B cell (primary cell): ENCODE measurements at regions not wholly inside any gene's neighbourhood (a gene's known extent, or its start where the extent isn't known, plus 50 kb on each side); places are given as distances from the start of the nearest gene placed in this dataset.

Experiments
- ATAC-seq: fragments of 200-7000 bp; cut with Tn5 transposase; one replicate; pipeline ENCODE4 v1.10.0; 2021; ENCODE audit warnings: low read depth, mild to moderate bottlenecking, moderate number of reproducible peaks, moderate library complexity
- CTCF ChIA-PET: fragments of 350-600 bp; sonication (Branson Sonifier 250); formaldehyde crosslinking; loops from one replicate; lab custom pipeline; 2021; ENCODE audit warnings: antibody characterized with exemption, inconsistent platforms; lab: Charles Lee
- POLR2A ChIA-PET: fragments of 350-600 bp; sonication (Branson Sonifier 250); formaldehyde crosslinking; loops from one replicate; lab custom pipeline; 2021; ENCODE audit warnings: antibody characterized with exemption; lab: Charles Lee
- DNase-seq: peaks from one replicate; pipeline ENCODE4 v3.0.0; 2013
- H2AFZ ChIP-seq: 2 replicates; pipeline ENCODE4 v1.6.1; 2012; ENCODE audit warnings: mild to moderate bottlenecking, low read depth, low read length; ENCODE audit not compliant: insufficient read depth, poor library complexity, severe bottlenecking
- H3K27ac ChIP-seq, 2 donors: 1 replicate in 1 of 2; 2 replicates in 1 of 2; pipeline ENCODE4 v1.5.1; 2012 to 2013; ENCODE audit warnings: low read length in 2 of 2, mild to moderate bottlenecking in 2 of 2, moderate library complexity in 1 of 2
- H3K27me3 ChIP-seq, 4 experiments: fragments of 200-600 bp in 1 of 4; sonication (generic) in 1 of 4; replicated peaks in 1 of 4; 1 replicate in 2 of 4; 2 replicates in 2 of 4; pipeline versions ENCODE4 v1.6.1 to v1.7.0; 2013 to 2016; ENCODE audit warnings: low read length in 3 of 4, mild to moderate bottlenecking in 2 of 4, mixed read lengths in 1 of 4, moderate library complexity in 1 of 4; ENCODE audit not compliant: insufficient read depth in 4 of 4, control insufficient read depth in 3 of 4; ENCODE audit errors: control extremely low read depth in 1 of 4
- H3K36me3 ChIP-seq, 2 experiments: replicated peaks in 1 of 2; 1 replicate in 1 of 2; 2 replicates in 1 of 2; pipeline versions ENCODE4 v1.6.1 to v1.7.1; 2013; ENCODE audit warnings: low read length in 1 of 2; ENCODE audit not compliant: insufficient read depth in 2 of 2, control insufficient read depth in 1 of 2; ENCODE audit errors: control extremely low read depth in 1 of 2, extremely low read depth in 1 of 2
- H3K4me1 ChIP-seq, 2 donors: fragments of 200-600 bp in 1 of 2; sonication (generic) in 1 of 2; 1 replicate in 1 of 2; 2 replicates in 1 of 2; pipeline versions ENCODE4 v1.5.1 to v1.6.1; 2013 to 2017; ENCODE audit warnings: low read length in 2 of 2; ENCODE audit not compliant: control insufficient read depth in 2 of 2, insufficient read depth in 2 of 2
- H3K4me2 ChIP-seq: replicated peaks from 2 replicates; pipeline ENCODE3; 2012; ENCODE audit warnings: mild to moderate bottlenecking, low read depth, low read length; ENCODE audit not compliant: poor library complexity, severe bottlenecking
- H3K4me3 ChIP-seq, 5 experiments: fragments of 200-600 bp in 1 of 5; sonication (generic) in 1 of 5; 1 replicate in 3 of 5; 2 replicates in 2 of 5; pipeline versions ENCODE4 v1.5.1 to v1.7.0; 2011 to 2016; ENCODE audit warnings: low read length in 4 of 5, mild to moderate bottlenecking in 4 of 5, low read depth in 2 of 5, control low read depth in 1 of 5, moderate library complexity in 1 of 5; ENCODE audit not compliant: insufficient read depth in 1 of 5; ENCODE audit errors: control extremely low read depth in 1 of 5, extremely low read depth in 1 of 5
- H3K79me2 ChIP-seq: fragments of 200-600 bp; sonication (generic); one replicate; pipeline ENCODE4 v1.6.0; 2016; ENCODE audit warnings: low read length; ENCODE audit not compliant: control insufficient read depth, insufficient read depth
- H3K9ac ChIP-seq: fragments of 200-600 bp; sonication (generic); 2 replicates; pipeline ENCODE4 v1.6.1; 2017; ENCODE audit warnings: mild to moderate bottlenecking, low read length, moderate library complexity
- H3K9me3 ChIP-seq, 3 donors: one replicate each; pipeline versions ENCODE4 v1.6.1 to v1.7.1; 2013; ENCODE audit warnings: low read length in 2 of 3; ENCODE audit not compliant: control insufficient read depth in 2 of 3, insufficient read depth in 1 of 3; ENCODE audit errors: control extremely low read depth in 1 of 3
- H4K20me1 ChIP-seq: 2 replicates; pipeline ENCODE4 v1.6.0; 2012; ENCODE audit warnings: mild to moderate bottlenecking, low read length; ENCODE audit not compliant: insufficient read depth, control insufficient read depth, poor library complexity, severe bottlenecking
- H3K27ac Mint-ChIP-seq: one replicate; pipeline ENCODE4 v1.8.0; 2021; ENCODE audit warnings: mixed read lengths
- H3K27me3 Mint-ChIP-seq: one replicate; pipeline ENCODE4 v1.8.0; 2021; ENCODE audit warnings: mixed read lengths
- H3K4me1 Mint-ChIP-seq: one replicate; pipeline ENCODE4 v1.8.0; 2021; ENCODE audit warnings: mixed read lengths
- H3K4me3 Mint-ChIP-seq: one replicate; pipeline ENCODE4 v1.8.0; 2021; ENCODE audit warnings: mixed read lengths
- H3K9me3 Mint-ChIP-seq: one replicate; pipeline ENCODE4 v1.8.0; 2022; ENCODE audit warnings: mixed read lengths; ENCODE audit not compliant: insufficient read depth
- CTCF ChIP-seq: fragments of 200-600 bp; IDR thresholded peaks from one replicate; pipeline ENCODE4 v1.8.0; 2022; ENCODE audit warnings: antibody characterized with exemption, mild to moderate bottlenecking
- EZH2 ChIP-seq: IDR thresholded peaks from 2 replicates; pipeline ENCODE4 v1.6.1; 2012; ENCODE audit warnings: borderline replicate concordance, low read depth, mild to moderate bottlenecking, moderate library complexity, low read length; ENCODE audit not compliant: insufficient read depth, poor library complexity, severe bottlenecking
- WGBS: methylation state at CpG from one replicate; pipeline ENCODE4 v1.1.5; 2013; ENCODE audit warnings: missing lambda C conversion rate; ENCODE audit not compliant: insufficient coverage; 5-methylcytosine and 5-hydroxymethylcytosine counted together
- intact Hi-C: fragments of 100-400 bp; cut with micrococcal nuclease; formaldehyde crosslinking; loops from one replicate; pipeline ENCODE4 v1.10.0; 2022

- Histone ChIP-seq H3K9me3 (no peaks in the 10 kb centered on the region), H3K9ac (no peak overlapping the region), H2AFZ (no peak overlapping the region), H3K4me2 (no peak overlapping the region), H3K27me3 (no peaks in the 10 kb centered on the region), H3K79me2 (no peaks in the 10 kb centered on the region), H3K27ac (no peak overlapping the region), H3K4me1 (no peaks in the 10 kb centered on the region), H3K4me3 (no peak overlapping the region), H3K36me3 (no peaks in the 10 kb centered on the region), H4K20me1 (no peaks in the 10 kb centered on the region)
- TF ChIP-seq EZH2 = no peak
- no peak for TF ChIP-seq CTCF
- ChIA-PET POLR2A (no interaction called here), CTCF (no interaction called here)
- H3K27me3 Mint-ChIP-seq = no peaks in the 10 kb centered on the region
- DNase-seq = no peak
- no CpG with 5 or more reads among the region's 2 CpGs for WGBS
- no peaks in the 10 kb centered on the region for H3K9me3 Mint-ChIP-seq
- no peak for ATAC-seq
- no peak overlapping the region for H3K27ac Mint-ChIP-seq
- H3K4me1 Mint-ChIP-seq = no peaks in the 10 kb centered on the region
- no peak overlapping the region for H3K4me3 Mint-ChIP-seq
- intact Hi-C loops = no loop called here
These were observed 659.4 kb downstream of the RFPL4B start for GRCh38 chr6:113006494-113006893.

GRCh38 chr6:113009682-113010081 lies 662.6 kb downstream of the RFPL4B start:
- POLR2A ChIA-PET = no interaction called here
- no peaks in the 10 kb centered on the region for H3K4me1 ChIP-seq
- H3K4me2 ChIP-seq = no peak overlapping the region
- no peaks in the 10 kb centered on the region for H3K9me3 Mint-ChIP-seq
- H3K9ac ChIP-seq = no peak overlapping the region
- H3K79me2 ChIP-seq = no peaks in the 10 kb centered on the region
- DNase-seq = no peak
- H3K36me3 ChIP-seq = no peaks in the 10 kb centered on the region
- no peak overlapping the region for H3K4me3 ChIP-seq
- H3K27ac Mint-ChIP-seq = no peak overlapping the region
- H3K27ac ChIP-seq = no peak overlapping the region
- no peaks in the 10 kb centered on the region for H3K9me3 ChIP-seq
- no peaks in the 10 kb centered on the region for H3K4me1 Mint-ChIP-seq
- CTCF ChIA-PET = no interaction called here
- no peaks in the 10 kb centered on the region for H4K20me1 ChIP-seq
- intact Hi-C loops = no loop called here
- H3K27me3 ChIP-seq = no peaks in the 10 kb centered on the region
- H3K27me3 Mint-ChIP-seq = no peaks in the 10 kb centered on the region
- H2AFZ ChIP-seq = no peak overlapping the region
- TF ChIP-seq EZH2 = no peak
- no peak for TF ChIP-seq CTCF
- WGBS = no CpG with 5 or more reads among the region's 1 CpG
- no peak overlapping the region for H3K4me3 Mint-ChIP-seq
- ATAC-seq = no peak
